ENCODE measurements at regions not wholly inside any gene's neighbourhood (a gene's known extent, or its start where the extent isn't known, plus 50 kb on each side); places are given as distances from the start of the nearest gene placed in this dataset.

GRCh38 chr4:108314900-108315589 is 146.3 kb upstream of the LEF1 start:
- no peak overlapping the region for H3K4me2 ChIP-seq (ENCODE audit: insufficient read depth, low read length)
- no peak overlapping the region for H3K27ac ChIP-seq (ENCODE audit: insufficient read depth, low read depth, low read length)
- no peak overlapping the region for H3K4me3 ChIP-seq (replicated peaks in 1 of 3; ENCODE audit: insufficient read depth in 1 of 3, low read depth in 1 of 3, low read length in 3 of 3)
- H4K20me1 ChIP-seq (replicated peaks; ENCODE audit: control insufficient read depth, extremely low read depth, insufficient read depth, low read length) = no peaks in the 10 kb centered on the region
- DNase-seq (ENCODE audit: low read depth, low spot score) (no peak), FAIRE-seq (no peak)
- POLR2A ChIA-PET = no interaction called here
- no peak overlapping the region for H2AFZ ChIP-seq (ENCODE audit: low read depth, low read length)
- TF ChIP-seq, protein P1, sequence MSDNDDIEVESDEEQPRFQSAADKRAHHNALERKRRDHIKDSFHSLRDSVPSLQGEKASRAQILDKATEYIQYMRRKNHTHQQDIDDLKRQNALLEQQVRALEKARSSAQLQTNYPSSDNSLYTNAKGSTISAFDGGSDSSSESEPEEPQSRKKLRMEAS (IDR thresholded peaks at IDR 0.05; ENCODE audit: insufficient read depth, insufficient read length) = no peak
- TF ChIP-seq, protein P2, sequence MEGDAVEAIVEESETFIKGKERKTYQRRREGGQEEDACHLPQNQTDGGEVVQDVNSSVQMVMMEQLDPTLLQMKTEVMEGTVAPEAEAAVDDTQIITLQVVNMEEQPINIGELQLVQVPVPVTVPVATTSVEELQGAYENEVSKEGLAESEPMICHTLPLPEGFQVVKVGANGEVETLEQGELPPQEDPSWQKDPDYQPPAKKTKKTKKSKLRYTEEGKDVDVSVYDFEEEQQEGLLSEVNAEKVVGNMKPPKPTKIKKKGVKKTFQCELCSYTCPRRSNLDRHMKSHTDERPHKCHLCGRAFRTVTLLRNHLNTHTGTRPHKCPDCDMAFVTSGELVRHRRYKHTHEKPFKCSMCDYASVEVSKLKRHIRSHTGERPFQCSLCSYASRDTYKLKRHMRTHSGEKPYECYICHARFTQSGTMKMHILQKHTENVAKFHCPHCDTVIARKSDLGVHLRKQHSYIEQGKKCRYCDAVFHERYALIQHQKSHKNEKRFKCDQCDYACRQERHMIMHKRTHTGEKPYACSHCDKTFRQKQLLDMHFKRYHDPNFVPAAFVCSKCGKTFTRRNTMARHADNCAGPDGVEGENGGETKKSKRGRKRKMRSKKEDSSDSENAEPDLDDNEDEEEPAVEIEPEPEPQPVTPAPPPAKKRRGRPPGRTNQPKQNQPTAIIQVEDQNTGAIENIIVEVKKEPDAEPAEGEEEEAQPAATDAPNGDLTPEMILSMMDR (IDR thresholded peaks at IDR 0.05; ENCODE audit: extremely low read depth in 1 of 2, insufficient read depth in 1 of 2, low read depth in 1 of 2, low read length in 2 of 2) = no peak
- TF ChIP-seq EZH2 (IDR thresholded peaks at IDR 0.05; ENCODE audit: borderline replicate concordance, low read depth, low read length, severe bottlenecking) = no peak
- TF ChIP-seq JUN (IDR thresholded peaks at IDR 0.05; ENCODE audit: borderline replicate concordance, insufficient read depth, insufficient read length, low read depth) = no peak
- TF ChIP-seq POLR2AphosphoS5 (IDR thresholded peaks at IDR 0.05; ENCODE audit: insufficient read depth, low read depth, low read length) = no peak
- TF ChIP-seq MYC (IDR thresholded peaks at IDR 0.05; ENCODE audit: low read depth, low read length) = no peak
- TF ChIP-seq FOS (IDR thresholded peaks at IDR 0.05; ENCODE audit: borderline replicate concordance, insufficient read depth, low read length) = no peak
- no peak for TF ChIP-seq POLR2A (IDR thresholded peaks at IDR 0.05; ENCODE audit: low read depth, low read length)
- TF ChIP-seq GATA2 (IDR thresholded peaks at IDR 0.05; ENCODE audit: insufficient read depth, insufficient read length, low read depth, low read length) = no peak
- H3K4me1 ChIP-seq (ENCODE audit: control insufficient read depth, extremely low read depth, insufficient read depth, low read length) = no peaks in the 10 kb centered on the region
- CTCF ChIA-PET = no interaction called here
- no peaks in the 10 kb centered on the region for H3K9me3 ChIP-seq (replicated peaks; ENCODE audit: control insufficient read depth, insufficient read depth, low read length)
- H3K36me3 ChIP-seq (ENCODE audit: control insufficient read depth in 2 of 2, extremely low read depth in 1 of 2, insufficient read depth in 2 of 2, low read length in 2 of 2) = no peaks in the 10 kb centered on the region
- dilution Hi-C loops (cut with MboI; ENCODE audit: extremely low pct_ligation_motif_present, low sequenced_read_pairs) = no loop called here
- no peaks in the 10 kb centered on the region for H3K79me2 ChIP-seq (ENCODE audit: control insufficient read depth, insufficient read depth, low read length)
- no peak overlapping the region for H3K9ac ChIP-seq (replicated peaks; ENCODE audit: extremely low read depth, insufficient read depth, low read length)
- intact Hi-C loops (cut with micrococcal nuclease) = no loop called here
- BruUV-seq (replicated peaks) = no TSS peak
- no peaks in the 10 kb centered on the region for H3K9me1 ChIP-seq (replicated peaks; ENCODE audit: control insufficient read depth, extremely low read depth, insufficient read depth, low read length)
- H3K27me3 ChIP-seq (ENCODE audit: control insufficient read depth in 2 of 2, insufficient read depth in 2 of 2, low read length in 2 of 2) = no peaks in the 10 kb centered on the region

Measured in endothelial cell of umbilical vein (primary cell).